VCaP (cell line): ENCODE measurements at regions not wholly inside any gene's neighbourhood (a gene's known extent, or its start where the extent isn't known, plus 50 kb on each side); places are given as distances from the start of the nearest gene placed in this dataset.

Source experiments
- H3K27ac ChIP-seq: fragments of 450-650 bp; 2 replicates; pipeline ENCODE4 v1.5.1; 2017
- CTCF ChIP-seq: fragments of 450-650 bp; conservative IDR thresholded peaks from 2 replicates; pipeline ENCODE4 v1.5.1; 2017; ENCODE audit warnings: mild to moderate bottlenecking, moderate library complexity

GRCh38 chr6:134724771-134725340 lies 225.0 kb downstream of the ALDH8A1 start:
- TF ChIP-seq CTCF = no peak
- peak overlapping the region; percentile 67 for H3K27ac ChIP-seq

- peak overlapping the region; percentile 67 for H3K27ac ChIP-seq
- no peak for TF ChIP-seq CTCF
These were observed 226.6 kb downstream of the ALDH8A1 start for GRCh38 chr6:134723081-134723871.

- no peak for TF ChIP-seq CTCF
- H3K27ac ChIP-seq = peak overlapping the region; percentile 67
These were observed 227.6 kb downstream of the ALDH8A1 start for GRCh38 chr6:134722200-134722870.

GRCh38 chr6:134721060-134721405 lies 228.9 kb downstream of the ALDH8A1 start:
- H3K27ac ChIP-seq = no peak overlapping the region
- TF ChIP-seq CTCF = no peak

- no peak for TF ChIP-seq CTCF
- peak overlapping the region; percentile 1; the same call in 1 of the 2 replicates for H3K27ac ChIP-seq
These were observed 229.4 kb downstream of the ALDH8A1 start for GRCh38 chr6:134720353-134721059.

- peak overlapping the region; percentile 1; the same call in 1 of the 2 replicates for H3K27ac ChIP-seq
These were observed 230.0 kb downstream of the ALDH8A1 start for GRCh38 chr6:134719911-134720310.

More at GRCh38 chr6:134719911-134720310, 230.0 kb downstream of the ALDH8A1 start:
- TF ChIP-seq CTCF = no peak
